GM19438 (cell line): ENCODE measurements at regions not wholly inside any gene's neighbourhood (a gene's known extent, or its start where the extent isn't known, plus 50 kb on each side); places are given as distances from the start of the nearest gene placed in this dataset.

ENCODE experiments used
- ATAC-seq: cut with Tn5 transposase; IDR thresholded peaks from one replicate; pipeline ENCODE4 v1.9.1; 2021; ENCODE audit warnings: low read depth; ENCODE audit not compliant: unreplicated experiment

- ATAC-seq: no peak
These were observed 244.3 kb upstream of the COPS8 start for GRCh38 chr2:236841389-236841788.

GRCh38 chr2:236843161-236843968, 242.3 kb upstream of the COPS8 start:
- ATAC-seq: no peak

GRCh38 chr2:236844711-236845110, 241.0 kb upstream of the COPS8 start:
- no peak for ATAC-seq

- no peak for ATAC-seq
These were observed 238.7 kb upstream of the COPS8 start for GRCh38 chr2:236847023-236847422.

GRCh38 chr2:236847538-236848263, 238.0 kb upstream of the COPS8 start:
- ATAC-seq: no peak

GRCh38 chr2:236848501-236848900, 237.2 kb upstream of the COPS8 start:
- ATAC-seq: no peak

GRCh38 chr2:236849508-236849907, 236.2 kb upstream of the COPS8 start:
- ATAC-seq: no peak

- ATAC-seq: no peak
These were observed 235.7 kb upstream of the COPS8 start for GRCh38 chr2:236849940-236850339.

- ATAC-seq: no peak
These were observed 234.5 kb upstream of the COPS8 start for GRCh38 chr2:236851187-236851586.

GRCh38 chr2:236852100-236852976, 233.4 kb upstream of the COPS8 start:
- ATAC-seq: no peak

GRCh38 chr2:236852977-236853374, 232.7 kb upstream of the COPS8 start:
- ATAC-seq: no peak

GRCh38 chr2:236853585-236854051, 232.1 kb upstream of the COPS8 start:
- no peak for ATAC-seq

- no peak for ATAC-seq
These were observed 230.4 kb upstream of the COPS8 start for GRCh38 chr2:236855176-236855865.

GRCh38 chr2:236855866-236856847, 229.5 kb upstream of the COPS8 start:
- ATAC-seq: no peak

- ATAC-seq: no peak
These were observed 228.8 kb upstream of the COPS8 start for GRCh38 chr2:236856848-236857235.

GRCh38 chr2:236857246-236857645, 228.4 kb upstream of the COPS8 start:
- no peak for ATAC-seq

GRCh38 chr2:236857781-236858180, 227.9 kb upstream of the COPS8 start:
- no peak for ATAC-seq

GRCh38 chr2:236858661-236859060, 227.0 kb upstream of the COPS8 start:
- no peak for ATAC-seq

GRCh38 chr2:236859908-236860307, 225.8 kb upstream of the COPS8 start:
- no peak for ATAC-seq
